ENCODE measurements at regions not wholly inside any gene's neighbourhood (a gene's known extent, or its start where the extent isn't known, plus 50 kb on each side); places are given as distances from the start of the nearest gene placed in this dataset.
A peak's percentile ranks its signal among the peaks of the same experiment; 100 is the strongest.
"Not testable (repeated sequence)": the region's sequence is repeated elsewhere in the genome, so short reads cannot be mapped to it uniquely, and the experiment has no call there.

- no peak for DNase-seq (ENCODE audit: low read depth in 2 of 3, low spot score in 2 of 3)
Observed at GRCh38 chr5:136563489-136563888, 198.1 kb upstream of the TRPC7 start.

DNA sequence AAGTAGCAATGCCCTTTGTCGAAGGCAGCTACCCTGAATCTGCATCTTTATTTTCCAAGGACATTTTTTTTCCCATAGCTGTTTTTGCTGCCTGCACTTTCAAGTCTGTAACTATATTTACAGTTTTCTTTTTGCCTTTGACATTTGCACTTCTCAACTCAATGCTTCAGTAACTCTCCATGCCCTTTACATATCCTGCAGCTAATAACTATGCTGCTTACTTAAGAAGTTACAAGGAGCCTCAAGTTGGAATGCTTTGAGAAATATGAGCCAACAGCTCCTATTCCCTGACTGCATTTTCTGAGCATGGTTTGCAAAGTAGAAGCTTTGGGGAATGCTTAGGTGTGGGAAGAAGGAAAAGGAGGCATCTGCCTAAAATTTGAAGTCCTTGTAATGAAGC lies 194.8 kb upstream of the TRPC7 start:
- no peak for DNase-seq (ENCODE audit: low read depth in 2 of 3, low spot score in 2 of 3)

DNA sequence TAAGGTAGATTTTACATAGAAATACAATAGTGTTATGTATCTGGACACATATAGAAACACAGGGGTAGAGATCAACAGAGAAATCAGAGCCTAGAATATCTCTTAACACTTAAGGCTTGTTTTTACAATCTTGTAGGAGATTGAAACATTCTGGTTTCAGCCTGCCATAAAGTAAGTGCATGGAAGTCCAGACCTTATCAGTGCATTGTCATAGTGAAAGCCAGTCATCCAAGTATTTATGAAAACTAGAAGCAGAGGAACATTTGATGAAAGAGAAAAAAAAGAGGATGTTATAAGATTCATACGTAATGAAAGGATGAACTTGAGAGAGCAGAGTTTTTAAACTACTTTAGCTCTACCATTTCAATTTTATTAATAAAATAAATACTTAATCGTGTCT lies 194.3 kb upstream of the TRPC7 start:
- DNase-seq (ENCODE audit: low read depth in 2 of 3, low spot score in 2 of 3): no peak

DNA sequence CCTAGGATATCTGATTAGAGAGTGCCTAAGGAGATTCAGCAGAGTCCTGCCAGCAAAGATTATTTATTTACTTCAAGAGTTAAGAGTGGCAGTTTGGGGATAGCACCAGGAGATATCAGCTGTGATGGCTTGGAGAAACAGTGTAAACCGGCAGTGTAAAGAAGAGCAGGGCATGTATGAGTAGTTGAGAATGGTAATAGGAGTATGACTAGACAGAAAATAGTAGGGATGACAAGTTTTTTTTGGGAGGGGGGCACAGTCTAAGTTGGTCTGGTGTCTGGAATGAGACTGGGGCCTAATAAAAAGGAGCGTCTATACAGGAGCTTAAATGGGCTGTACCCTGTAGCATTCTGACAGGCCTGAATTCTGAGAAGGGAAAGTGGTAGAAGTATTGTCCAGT lies 181.8 kb upstream of the TRPC7 start:
- DNase-seq (ENCODE audit: low read depth in 2 of 3, low spot score in 2 of 3): not testable (repeated sequence)

GRCh38 chr5:136546441-136546840 lies 181.1 kb upstream of the TRPC7 start:
- DNase-seq (ENCODE audit: low read depth in 2 of 3, low spot score in 2 of 3): not testable (repeated sequence)

GRCh38 chr5:136545031-136545430 lies 179.7 kb upstream of the TRPC7 start:
- not testable (repeated sequence) for DNase-seq (ENCODE audit: low read depth in 2 of 3, low spot score in 2 of 3)

- DNase-seq (ENCODE audit: low read depth in 2 of 3, low spot score in 2 of 3): no peak
Observed at GRCh38 chr5:136538534-136538933, 173.2 kb upstream of the TRPC7 start.

DNA sequence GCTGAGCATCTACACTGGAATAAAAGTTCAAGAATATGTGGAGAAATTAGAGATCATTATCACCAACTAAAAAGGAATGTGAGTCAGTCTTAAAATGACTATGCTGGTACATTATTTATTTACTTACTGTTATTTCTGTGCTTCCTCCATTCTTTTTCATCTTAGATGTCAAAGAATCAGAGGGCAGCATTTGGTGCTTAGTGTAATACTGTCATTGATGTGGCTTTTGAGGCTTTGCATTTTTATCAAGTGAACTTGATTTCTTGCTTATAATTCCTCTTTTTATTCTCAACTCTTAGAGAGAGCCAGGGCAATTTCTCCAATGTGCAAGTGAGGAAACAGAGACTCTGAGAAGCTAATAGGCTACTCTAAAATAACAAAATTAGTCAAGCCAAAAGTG lies 163.7 kb upstream of the TRPC7 start:
- no peak for DNase-seq (ENCODE audit: low read depth in 2 of 3, low spot score in 2 of 3)

- no peak for DNase-seq (ENCODE audit: low read depth in 2 of 3, low spot score in 2 of 3)
Observed at GRCh38 chr5:136528481-136529030, 163.2 kb upstream of the TRPC7 start.

- DNase-seq (ENCODE audit: low read depth in 2 of 3, low spot score in 2 of 3): no peak
Observed at GRCh38 chr5:136527311-136527710, 162.0 kb upstream of the TRPC7 start.

DNA sequence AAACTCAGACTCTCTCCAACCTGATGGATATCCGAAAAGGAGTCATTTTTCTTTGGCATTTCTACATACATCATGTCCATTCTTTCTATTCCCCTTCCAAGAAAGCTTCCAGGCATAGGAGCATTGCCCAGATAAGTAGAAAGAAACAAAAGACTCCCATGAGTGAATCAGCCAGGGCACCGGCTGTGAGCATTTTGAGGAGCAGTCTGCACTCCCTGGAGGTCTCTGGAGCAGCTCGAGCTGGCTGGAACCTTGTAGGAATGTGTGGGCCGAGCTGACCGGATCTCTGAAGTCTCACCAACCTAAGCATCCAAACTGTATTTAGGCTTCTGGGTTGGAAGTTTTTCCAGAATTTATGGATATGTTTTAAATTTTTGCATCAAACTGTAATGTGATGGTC lies 161.4 kb upstream of the TRPC7 start:
- no peak for DNase-seq (ENCODE audit: low read depth in 2 of 3, low spot score in 2 of 3)

DNA sequence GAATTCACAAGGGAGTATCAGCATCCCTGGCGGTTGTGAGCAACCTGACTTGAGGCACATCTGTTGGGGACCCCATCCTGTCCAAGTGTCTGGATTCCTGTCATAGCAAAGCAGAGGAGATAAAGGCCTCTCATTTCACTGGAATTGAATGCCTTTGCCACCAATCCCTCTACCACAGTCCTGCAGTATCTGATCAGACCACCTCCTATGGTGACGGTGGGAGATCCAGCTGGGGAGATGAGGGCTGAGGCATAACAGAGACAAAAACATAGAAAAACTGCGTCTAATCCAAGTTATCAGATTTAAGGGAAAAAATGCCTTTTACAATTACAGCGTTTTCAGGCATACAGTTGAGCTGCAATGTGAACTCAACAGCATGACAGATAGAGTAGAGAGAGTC lies 160.7 kb upstream of the TRPC7 start:
- no peak for DNase-seq (ENCODE audit: low read depth in 2 of 3, low spot score in 2 of 3)

GRCh38 chr5:136525597-136525996 lies 160.3 kb upstream of the TRPC7 start:
- DNase-seq (ENCODE audit: low read depth in 2 of 3, low spot score in 2 of 3): no peak

- DNase-seq (ENCODE audit: low read depth in 2 of 3, low spot score in 2 of 3): no peak
Observed at GRCh38 chr5:136522217-136522956, 157.0 kb upstream of the TRPC7 start.

GRCh38 chr5:136521696-136522095 lies 156.4 kb upstream of the TRPC7 start:
- no peak for DNase-seq (ENCODE audit: low read depth in 2 of 3, low spot score in 2 of 3)

GRCh38 chr5:136518814-136519213 lies 153.5 kb upstream of the TRPC7 start:
- no peak for DNase-seq (ENCODE audit: low read depth in 2 of 3, low spot score in 2 of 3)

DNA sequence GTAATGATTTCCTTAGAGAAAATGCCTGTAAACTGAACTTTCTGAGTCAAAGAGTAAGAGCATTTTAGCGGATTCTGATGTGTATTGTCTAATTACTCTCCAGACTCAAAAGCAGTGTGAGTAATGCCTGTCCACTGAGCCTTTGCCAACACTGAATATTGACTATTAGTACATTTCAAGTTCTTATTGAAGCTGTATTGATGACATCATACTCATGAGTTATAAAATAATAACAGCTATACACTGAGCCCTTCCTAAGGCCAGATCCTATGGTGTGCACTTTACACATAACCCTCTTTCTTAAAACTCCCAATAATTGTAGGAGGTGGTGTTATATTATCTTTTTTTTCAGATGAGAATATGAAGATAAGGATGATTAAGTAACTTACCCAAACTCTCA lies 152.8 kb upstream of the TRPC7 start:
- DNase-seq (ENCODE audit: low read depth in 2 of 3, low spot score in 2 of 3): no peak

- DNase-seq (ENCODE audit: low read depth in 2 of 3, low spot score in 2 of 3): no peak
Observed at GRCh38 chr5:136517755-136518154, 152.4 kb upstream of the TRPC7 start.

DNA sequence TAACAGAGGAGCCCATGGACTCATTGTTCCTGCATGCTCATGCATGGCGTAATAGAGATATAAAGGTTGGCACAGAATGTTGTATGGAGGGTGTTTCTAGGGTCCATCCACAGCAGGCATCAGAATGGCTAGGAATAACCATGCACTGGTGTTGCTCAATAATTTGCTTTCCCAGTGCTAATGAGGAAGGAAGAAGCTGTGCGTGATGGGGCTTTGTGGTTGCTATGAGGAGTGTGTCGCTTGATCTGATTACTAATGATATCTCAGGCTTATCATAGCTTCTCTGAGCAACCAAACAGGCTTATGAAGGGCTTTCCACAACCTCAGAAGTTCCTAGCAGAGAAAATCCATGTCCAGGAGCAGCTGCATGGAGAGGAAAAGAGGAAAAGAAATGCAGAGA lies 151.3 kb upstream of the TRPC7 start:
- DNase-seq (ENCODE audit: low read depth in 2 of 3, low spot score in 2 of 3): peak in 1 of 3 donors; percentile 11

DNA sequence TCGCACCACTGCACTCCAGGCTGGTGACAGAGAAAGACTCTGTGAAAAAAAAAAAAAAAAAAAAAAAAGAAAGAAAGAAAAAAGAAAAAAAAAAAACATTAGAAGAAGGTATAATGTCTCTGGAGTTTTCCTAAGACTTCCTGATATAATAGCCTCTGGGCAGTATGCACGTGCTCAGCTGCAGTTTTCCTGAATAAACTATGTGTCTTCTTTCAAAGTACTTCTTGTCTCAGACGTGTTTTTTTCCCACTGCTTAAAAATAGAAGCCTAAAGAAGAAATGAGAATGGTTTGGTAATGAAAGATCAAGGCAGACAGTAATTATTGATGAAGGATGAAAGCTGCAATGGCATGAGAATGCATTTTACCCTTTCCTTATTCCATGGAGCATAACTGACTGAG lies 148.1 kb upstream of the TRPC7 start:
- DNase-seq (ENCODE audit: low read depth in 2 of 3, low spot score in 2 of 3): no peak

GRCh38 chr5:136511046-136511445 lies 145.7 kb upstream of the TRPC7 start:
- no peak for DNase-seq (ENCODE audit: low read depth in 2 of 3, low spot score in 2 of 3)

DNA sequence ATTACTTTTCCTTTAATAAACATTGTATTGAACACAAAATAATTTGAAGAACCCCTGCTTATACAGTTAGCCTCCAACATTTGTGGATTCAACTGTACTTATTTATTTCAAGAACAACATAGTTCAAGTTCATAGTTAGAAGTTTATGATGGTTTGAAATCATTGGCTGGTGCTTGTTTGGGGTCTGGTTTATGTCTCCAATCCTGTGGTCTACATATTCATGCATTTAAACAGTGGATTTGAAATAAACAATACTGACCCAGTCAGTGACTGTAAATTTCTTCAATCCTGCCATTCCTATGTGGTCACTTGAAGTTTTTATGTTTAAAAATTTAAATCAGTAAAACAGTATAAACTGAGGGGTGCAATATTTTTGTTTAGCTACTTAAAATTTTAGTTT lies 145.1 kb upstream of the TRPC7 start:
- DNase-seq (ENCODE audit: low read depth in 2 of 3, low spot score in 2 of 3): no peak

DNA sequence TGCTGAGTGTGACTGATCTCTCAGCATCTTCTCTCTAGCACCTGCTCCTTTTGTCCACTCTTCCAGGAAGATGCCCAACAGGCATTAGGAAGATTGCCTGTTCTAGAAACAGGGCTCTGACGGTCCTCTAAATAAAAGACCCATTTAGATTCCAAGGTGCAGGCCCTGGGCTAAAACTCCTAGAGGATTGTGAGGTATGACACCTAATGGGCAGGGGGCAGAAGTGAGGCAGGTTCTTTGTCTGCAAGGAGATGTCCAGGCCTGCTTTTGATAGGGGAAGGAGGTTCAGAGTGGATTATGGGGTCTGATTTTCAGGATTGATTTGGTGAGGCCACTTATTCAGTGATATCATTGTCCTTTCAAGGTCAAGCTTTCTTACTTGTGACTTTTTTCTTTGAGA lies 140.8 kb upstream of the TRPC7 start:
- DNase-seq (ENCODE audit: low read depth in 2 of 3, low spot score in 2 of 3): no peak

Data from hematopoietic multipotent progenitor cell (in vitro differentiated cells).